Nephron progenitor cell (in vitro differentiated cells): ENCODE measurements at regions not wholly inside any gene's neighbourhood (a gene's known extent, or its start where the extent isn't known, plus 50 kb on each side); places are given as distances from the start of the nearest gene placed in this dataset.

Source experiments
- DNase-seq: peaks from one replicate; pipeline ENCODE4 v3.0.0; 2021
- H3K27ac Mint-ChIP-seq: 2 replicates; pipeline ENCODE4 v1.8.0; 2021; ENCODE audit warnings: mild to moderate bottlenecking, moderate library complexity, mixed read lengths
- H3K27me3 Mint-ChIP-seq: 2 replicates; pipeline ENCODE4 v1.8.0; 2021; ENCODE audit warnings: mild to moderate bottlenecking, low read depth, mixed read lengths; ENCODE audit not compliant: poor library complexity
- H3K36me3 Mint-ChIP-seq: 2 replicates; pipeline ENCODE4 v1.8.0; 2021; ENCODE audit warnings: low read depth, mixed read lengths
- H3K4me1 Mint-ChIP-seq: 2 replicates; pipeline ENCODE4 v1.8.0; 2021; ENCODE audit warnings: mixed read lengths
- H3K4me3 Mint-ChIP-seq: 2 replicates; pipeline ENCODE4 v1.8.0; 2021; ENCODE audit warnings: mild to moderate bottlenecking, moderate library complexity, mixed read lengths
- H3K9me3 Mint-ChIP-seq: 2 replicates; pipeline ENCODE4 v1.8.0; 2021; ENCODE audit warnings: mild to moderate bottlenecking, moderate library complexity, mixed read lengths
- TF ChIP-seq, protein P1 (sequence below): fragments of 200-600 bp; sonication (generic); IDR thresholded peaks from 2 replicates; pipeline ENCODE4 v1.5.0; 2021; ENCODE audit warnings: antibody characterized with exemption

- H3K4me1 Mint-ChIP-seq = peaks cover 14% of the 10 kb centered on the region
- H3K27me3 Mint-ChIP-seq = no peaks in the 10 kb centered on the region
- peak; percentile 54 for DNase-seq
- H3K4me3 Mint-ChIP-seq = no peak overlapping the region
- no peaks in the 10 kb centered on the region for H3K36me3 Mint-ChIP-seq
- no peaks in the 10 kb centered on the region for H3K9me3 Mint-ChIP-seq
- TF ChIP-seq, protein P1, sequence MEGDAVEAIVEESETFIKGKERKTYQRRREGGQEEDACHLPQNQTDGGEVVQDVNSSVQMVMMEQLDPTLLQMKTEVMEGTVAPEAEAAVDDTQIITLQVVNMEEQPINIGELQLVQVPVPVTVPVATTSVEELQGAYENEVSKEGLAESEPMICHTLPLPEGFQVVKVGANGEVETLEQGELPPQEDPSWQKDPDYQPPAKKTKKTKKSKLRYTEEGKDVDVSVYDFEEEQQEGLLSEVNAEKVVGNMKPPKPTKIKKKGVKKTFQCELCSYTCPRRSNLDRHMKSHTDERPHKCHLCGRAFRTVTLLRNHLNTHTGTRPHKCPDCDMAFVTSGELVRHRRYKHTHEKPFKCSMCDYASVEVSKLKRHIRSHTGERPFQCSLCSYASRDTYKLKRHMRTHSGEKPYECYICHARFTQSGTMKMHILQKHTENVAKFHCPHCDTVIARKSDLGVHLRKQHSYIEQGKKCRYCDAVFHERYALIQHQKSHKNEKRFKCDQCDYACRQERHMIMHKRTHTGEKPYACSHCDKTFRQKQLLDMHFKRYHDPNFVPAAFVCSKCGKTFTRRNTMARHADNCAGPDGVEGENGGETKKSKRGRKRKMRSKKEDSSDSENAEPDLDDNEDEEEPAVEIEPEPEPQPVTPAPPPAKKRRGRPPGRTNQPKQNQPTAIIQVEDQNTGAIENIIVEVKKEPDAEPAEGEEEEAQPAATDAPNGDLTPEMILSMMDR = no peak
- H3K27ac Mint-ChIP-seq = no peak overlapping the region
Observed at GRCh38 chr1:217343907-217344306, 287.0 kb downstream of the GPATCH2 start.

GRCh38 chr1:217342105-217342504 lies 288.8 kb downstream of the GPATCH2 start:
- no peak for DNase-seq
- H3K9me3 Mint-ChIP-seq = no peaks in the 10 kb centered on the region
- peaks cover 4% of the 10 kb centered on the region for H3K27me3 Mint-ChIP-seq
- no peak overlapping the region for H3K4me3 Mint-ChIP-seq
- no peaks in the 10 kb centered on the region for H3K36me3 Mint-ChIP-seq
- TF ChIP-seq, protein P1 = no peak
- H3K27ac Mint-ChIP-seq = no peak overlapping the region
- peaks cover 14% of the 10 kb centered on the region for H3K4me1 Mint-ChIP-seq

DNA sequence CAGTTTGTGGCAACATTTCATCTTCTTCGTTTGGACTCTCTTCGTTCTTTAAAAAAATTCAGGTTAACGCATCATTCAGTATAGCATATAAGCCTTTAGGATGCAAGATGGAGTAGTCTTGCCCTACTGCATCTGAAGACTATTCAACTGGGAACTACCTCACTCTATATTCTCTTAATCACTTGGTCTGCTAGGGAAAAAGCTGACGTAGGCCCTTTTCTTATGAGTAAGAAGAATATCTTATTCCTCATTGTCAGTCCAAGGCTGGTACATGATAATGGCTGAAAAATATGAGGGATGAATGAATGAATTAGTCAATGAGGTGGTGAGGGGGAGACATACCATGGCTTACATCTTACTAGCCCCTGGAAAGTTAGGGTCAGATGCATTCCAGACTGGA lies 294.2 kb downstream of the GPATCH2 start:
- H3K27me3 Mint-ChIP-seq = peaks cover 5% of the 10 kb centered on the region
- TF ChIP-seq, protein P1 = no peak
- H3K27ac Mint-ChIP-seq = no peak overlapping the region
- no peaks in the 10 kb centered on the region for H3K36me3 Mint-ChIP-seq
- no peaks in the 10 kb centered on the region for H3K4me1 Mint-ChIP-seq
- H3K9me3 Mint-ChIP-seq = no peaks in the 10 kb centered on the region
- no peak for DNase-seq
- no peak overlapping the region for H3K4me3 Mint-ChIP-seq

GRCh38 chr1:217333939-217334338 lies 297.0 kb downstream of the GPATCH2 start:
- peaks cover 16% of the 10 kb centered on the region for H3K9me3 Mint-ChIP-seq
- DNase-seq = peak; percentile 55
- peaks cover 8% of the 10 kb centered on the region for H3K27me3 Mint-ChIP-seq
- no peaks in the 10 kb centered on the region for H3K4me1 Mint-ChIP-seq
- H3K4me3 Mint-ChIP-seq = no peak overlapping the region
- H3K36me3 Mint-ChIP-seq = no peaks in the 10 kb centered on the region
- TF ChIP-seq, protein P1 = peak; percentile 57
- H3K27ac Mint-ChIP-seq = no peak overlapping the region

DNA sequence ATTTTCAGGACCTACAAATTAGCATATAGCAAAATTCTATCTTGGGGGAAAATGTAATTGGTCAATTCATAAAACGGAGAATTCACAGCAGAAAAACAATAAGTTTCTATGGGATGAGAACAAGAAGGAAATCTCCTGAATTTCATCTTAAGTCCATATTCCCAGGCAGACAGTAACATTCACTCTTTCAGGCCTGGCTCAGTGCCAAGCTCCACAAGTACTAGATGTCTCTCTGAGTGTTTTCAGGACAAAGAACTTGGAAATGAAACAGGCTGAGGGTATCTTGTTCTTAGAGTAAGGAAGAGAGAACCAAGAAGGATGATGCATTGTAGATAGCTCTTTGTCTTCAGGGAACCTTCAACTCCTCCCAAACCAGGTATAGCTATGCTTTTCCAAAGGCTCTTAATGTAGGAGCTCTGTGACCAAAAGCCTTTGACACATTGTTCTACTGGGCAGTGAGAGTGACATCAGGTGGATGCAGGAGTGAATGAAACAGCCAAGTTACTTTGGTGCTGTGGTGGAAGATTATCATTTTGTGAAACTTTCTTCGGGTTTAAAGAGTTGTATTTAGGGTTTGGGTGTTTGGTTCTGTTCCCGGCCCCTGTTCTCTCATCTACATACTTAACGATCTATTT lies 298.3 kb downstream of the GPATCH2 start:
- peaks cover 4% of the 10 kb centered on the region for H3K27me3 Mint-ChIP-seq
- TF ChIP-seq, protein P1 = no peak
- H3K27ac Mint-ChIP-seq = no peak overlapping the region
- H3K4me3 Mint-ChIP-seq = no peak overlapping the region
- no peaks in the 10 kb centered on the region for H3K36me3 Mint-ChIP-seq
- H3K9me3 Mint-ChIP-seq = peaks cover 16% of the 10 kb centered on the region
- H3K4me1 Mint-ChIP-seq = no peaks in the 10 kb centered on the region
- no peak for DNase-seq

DNA sequence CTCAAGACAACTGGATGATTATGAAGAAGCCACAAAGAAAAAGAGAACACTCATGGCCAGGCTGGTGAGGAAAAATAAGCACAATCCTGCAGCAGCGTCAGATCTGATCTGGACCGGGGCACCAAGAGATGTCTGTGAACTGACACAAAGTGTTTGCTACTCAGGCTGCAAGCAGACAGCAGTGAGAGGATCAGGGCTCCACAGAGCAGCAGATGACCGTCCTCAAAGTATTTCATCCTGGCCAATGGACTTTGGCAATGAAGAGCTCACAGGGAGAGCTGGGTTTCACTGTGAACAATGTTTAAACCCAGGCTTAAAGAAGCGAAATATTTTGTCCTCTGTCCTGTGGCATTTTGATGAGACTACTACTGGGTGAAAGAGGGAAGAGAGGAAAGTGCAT lies 299.2 kb downstream of the GPATCH2 start:
- Mint-ChIP-seq H3K27ac (no peak overlapping the region), H3K36me3 (no peaks in the 10 kb centered on the region), H3K9me3 (peaks cover 16% of the 10 kb centered on the region), H3K27me3 (peaks cover 4% of the 10 kb centered on the region), H3K4me3 (no peak overlapping the region), H3K4me1 (no peaks in the 10 kb centered on the region)
- TF ChIP-seq, protein P1 = no peak
- no peak for DNase-seq
